IMR-90 (cell line): ENCODE measurements at regions not wholly inside any gene's neighbourhood (a gene's known extent, or its start where the extent isn't known, plus 50 kb on each side); places are given as distances from the start of the nearest gene placed in this dataset.

ENCODE experiments used
- ATAC-seq: fragments of 200-7000 bp; cut with Tn5 transposase; 2 replicates; pipeline ENCODE4 v1.9.1; 2020; ENCODE audit warnings: low read depth, mild to moderate bottlenecking, moderate library complexity
- BruUV-seq: library from RNA; stranded (reverse); fragments of 400-500 nt; replicated peaks from 2 replicates; lab custom pipeline; 2021; lab: Mats Ljungman, UMichigan
- CTCF ChIA-PET: fragments of 300-600 bp; formaldehyde crosslinking; extraction: SDS; loops from one replicate; lab custom pipeline; 2021; ENCODE audit warnings: antibody characterized with exemption; lab: Yijun Ruan, JAX
- POLR2A ChIA-PET: fragments of 300-600 bp; sonication (Branson Sonifier 250); formaldehyde crosslinking; loops from one replicate; lab custom pipeline; 2022; ENCODE audit warnings: antibody characterized with exemption; ENCODE audit not compliant: unreplicated experiment; lab: Charles Lee
- DNase-seq: peaks from one replicate; pipeline ENCODE4 v3.0.0; 2013
- H2AFZ ChIP-seq: replicated peaks from 2 replicates; pipeline ENCODE3; 2013; ENCODE audit warnings: low read length, mild to moderate bottlenecking; ENCODE audit not compliant: poor library complexity
- H2AK5ac ChIP-seq: 2 replicates; pipeline ENCODE4 v1.6.1; 2013; ENCODE audit warnings: low read depth, low read length, inconsistent platforms
- H2AK9ac ChIP-seq: replicated peaks from 2 replicates; pipeline ENCODE3; 2013; ENCODE audit warnings: mild to moderate bottlenecking, low read depth, low read length, moderate library complexity; ENCODE audit not compliant: poor library complexity
- H2BK120ac ChIP-seq: 2 replicates; pipeline ENCODE4 v1.6.1; 2013; ENCODE audit warnings: low read depth, low read length, inconsistent platforms
- H2BK15ac ChIP-seq: 3 replicates; pipeline ENCODE4 v1.6.1; 2013; ENCODE audit warnings: low read depth, low read length, inconsistent platforms
- H2BK20ac ChIP-seq: 2 replicates; pipeline ENCODE4 v1.6.1; 2013; ENCODE audit warnings: low read depth, mild to moderate bottlenecking, inconsistent platforms, low read length, moderate library complexity
- H2BK5ac ChIP-seq: 2 replicates; pipeline ENCODE4 v1.6.1; 2013; ENCODE audit warnings: mild to moderate bottlenecking, low read depth, low read length, inconsistent platforms; ENCODE audit not compliant: poor library complexity, severe bottlenecking
- H3K14ac ChIP-seq: replicated peaks from 2 replicates; pipeline ENCODE4 v1.6.1; 2013; ENCODE audit warnings: low read depth, low read length, inconsistent platforms
- H3K18ac ChIP-seq: 2 replicates; pipeline ENCODE4 v1.6.1; 2013; ENCODE audit warnings: low read depth, low read length, control low read depth
- H3K23ac ChIP-seq: 2 replicates; pipeline ENCODE4 v1.6.1; 2013; ENCODE audit warnings: low read depth, low read length, inconsistent platforms
- H3K27ac ChIP-seq: 2 replicates; pipeline ENCODE4 v1.5.1; 2013; ENCODE audit warnings: mild to moderate bottlenecking, control low read depth, low read length; ENCODE audit not compliant: insufficient read depth
- H3K27me3 ChIP-seq: 2 replicates; pipeline ENCODE4 v1.6.1; 2013; ENCODE audit warnings: low read length; ENCODE audit not compliant: control insufficient read depth, insufficient read depth
- H3K36me3 ChIP-seq: 2 replicates; pipeline ENCODE4 v1.6.1; 2013; ENCODE audit warnings: low read length, mixed read lengths; ENCODE audit not compliant: control insufficient read depth, insufficient read depth
- H3K4ac ChIP-seq: 2 replicates; pipeline ENCODE4 v1.6.1; 2013; ENCODE audit warnings: low read depth, low read length, inconsistent platforms
- H3K4me1 ChIP-seq: 2 replicates; pipeline ENCODE4 v1.6.1; 2013; ENCODE audit warnings: low read length, mixed read lengths; ENCODE audit not compliant: control insufficient read depth, insufficient read depth
- H3K4me2 ChIP-seq: 2 replicates; pipeline ENCODE4 v1.6.1; 2013; ENCODE audit warnings: low read depth, mild to moderate bottlenecking, control low read depth, low read length, moderate library complexity
- H3K4me3 ChIP-seq: 2 replicates; pipeline ENCODE4 v1.5.1; 2013; ENCODE audit warnings: low read depth, mild to moderate bottlenecking, control low read depth, low read length, moderate library complexity; ENCODE audit not compliant: insufficient read depth
- H3K56ac ChIP-seq: 2 replicates; pipeline ENCODE4 v1.6.1; 2013; ENCODE audit warnings: low read length, inconsistent platforms; ENCODE audit not compliant: insufficient read depth; ENCODE audit errors: extremely low read depth
- H3K79me1 ChIP-seq, 2 experiments: 2 replicates each; pipeline ENCODE4 v1.6.1; 2013; ENCODE audit warnings: low read length in 2 of 2, inconsistent platforms in 1 of 2, low read depth in 1 of 2
- H3K9ac ChIP-seq: 2 replicates; pipeline ENCODE4 v1.6.1; 2013; ENCODE audit warnings: low read depth, low read length, control low read depth
- H3K9me1 ChIP-seq: 2 replicates; pipeline ENCODE4 v1.6.1; 2013; ENCODE audit warnings: low read length, inconsistent platforms; ENCODE audit not compliant: insufficient read depth
- H3K9me3 ChIP-seq: 2 replicates; pipeline ENCODE4 v1.6.1; 2013; ENCODE audit warnings: low read length; ENCODE audit not compliant: control insufficient read depth, insufficient read depth
- H4K20me1 ChIP-seq: 2 replicates; pipeline ENCODE4 v1.6.1; 2013; ENCODE audit warnings: low read length, inconsistent platforms; ENCODE audit not compliant: insufficient read depth
- H4K5ac ChIP-seq: 2 replicates; pipeline ENCODE4 v1.6.1; 2013; ENCODE audit warnings: mild to moderate bottlenecking, low read depth, low read length, control low read depth
- H4K8ac ChIP-seq, 2 experiments: 2 replicates each; pipeline ENCODE4 v1.6.1; 2013; ENCODE audit warnings: low read depth in 2 of 2, low read length in 2 of 2, control low read depth in 1 of 2, inconsistent platforms in 1 of 2
- H4K91ac ChIP-seq: 2 replicates; pipeline ENCODE4 v1.6.1; 2013; ENCODE audit warnings: low read depth, low read length, inconsistent platforms; ENCODE audit not compliant: insufficient read depth
- CTCF ChIP-seq: conservative IDR thresholded peaks from 2 replicates; pipeline ENCODE4 v1.5.1; 2012; ENCODE audit warnings: mild to moderate bottlenecking, low read depth, low read length, improper control_type of control experiment
- MAZ ChIP-seq: IDR thresholded peaks from 2 replicates; pipeline ENCODE4 v1.6.1; 2012; ENCODE audit warnings: low read depth, mild to moderate bottlenecking, low read length, improper control_type of control experiment, moderate library complexity, borderline replicate concordance
- MXI1 ChIP-seq: IDR thresholded peaks from 2 replicates; pipeline ENCODE4 v1.6.1; 2012; ENCODE audit warnings: low read depth, mild to moderate bottlenecking, low read length, moderate library complexity, borderline replicate concordance
- RAD21 ChIP-seq: IDR thresholded peaks from 2 replicates; pipeline ENCODE4 v1.6.1; 2012; ENCODE audit warnings: low read length, improper control_type of control experiment
- RCOR1 ChIP-seq: IDR thresholded peaks from 2 replicates; pipeline ENCODE4 v1.6.1; 2012; ENCODE audit warnings: mild to moderate bottlenecking, low read length, improper control_type of control experiment; ENCODE audit not compliant: insufficient replicate concordance
- WGBS, 2 experiments: methylation state at CpG; one replicate each; pipeline versions ENCODE4 v1.1.5 to v1.1.7; 2013; ENCODE audit warnings: missing lambda C conversion rate in 2 of 2; ENCODE audit not compliant: insufficient read length in 1 of 2; ENCODE audit errors: extremely low coverage in 2 of 2; 5-methylcytosine and 5-hydroxymethylcytosine counted together
- dilution Hi-C: fragments of 300-500 bp; cut with HindIII; formaldehyde crosslinking; loops from one replicate; pipeline ENCODE4 v1.14.3; 2018; ENCODE audit warnings: low sequenced_read_pairs; ENCODE audit not compliant: unreplicated experiment
- in situ Hi-C: fragments of 300-500 bp; cut with MboI; formaldehyde crosslinking; loops from 3 replicates; pipeline ENCODE4 v1.14.3; 2019; ENCODE audit warnings: low sequenced_read_pairs, inconsistent platforms, mixed read lengths
- intact Hi-C: fragments of 100-400 bp; cut with micrococcal nuclease; formaldehyde crosslinking; loops from 2 replicates; pipeline ENCODE4 v1.10.0; 2022

- H3K27ac ChIP-seq = no peak overlapping the region
- no peak overlapping the region for H3K9ac ChIP-seq
- H2BK20ac ChIP-seq = no peak overlapping the region
- TF ChIP-seq CTCF = no peak
- TF ChIP-seq MAZ = no peak
- no peak for TF ChIP-seq MXI1
- TF ChIP-seq RAD21 = no peak
- TF ChIP-seq RCOR1 = no peak
- no peak overlapping the region for H3K4me2 ChIP-seq
- no peak overlapping the region for H3K4me3 ChIP-seq
- DNase-seq = no peak
- H2AK9ac ChIP-seq = no peak overlapping the region
- peaks cover 8% of the 10 kb centered on the region; the same call in 1 of the 2 replicates for H3K9me3 ChIP-seq
- no peaks in the 10 kb centered on the region for H3K9me1 ChIP-seq
- H4K8ac ChIP-seq = no peak overlapping the region
- H3K23ac ChIP-seq = no peak overlapping the region
- no peaks in the 10 kb centered on the region for H3K79me1 ChIP-seq
- no peak overlapping the region for H2AFZ ChIP-seq
- in situ Hi-C loops (no loop called here), intact Hi-C loops (no loop called here), dilution Hi-C loops (no loop called here)
- H2AK5ac ChIP-seq = no peak overlapping the region
- no peak overlapping the region for H3K56ac ChIP-seq
- no peaks in the 10 kb centered on the region for H3K4me1 ChIP-seq
- CTCF ChIA-PET = interaction anchor here (0.6 kb wide), 1 partner anchor 23 kb away, joined by 4 read pairs; no protein-coding TSS in a partner anchor
- POLR2A ChIA-PET = no interaction called here
- no peaks in the 10 kb centered on the region for H3K36me3 ChIP-seq
- no peak overlapping the region for H3K14ac ChIP-seq
- ATAC-seq = no peak
- WGBS, 2 experiments = 17% methylated on average over 1 of the region's 4 CpGs; no CpG with 5 or more reads in 1 of the 2 experiments
- H3K4ac ChIP-seq = no peak overlapping the region
- H3K18ac ChIP-seq = no peak overlapping the region
- BruUV-seq = no TSS peak
- no peak overlapping the region for H2BK15ac ChIP-seq
- no peak overlapping the region for H2BK120ac ChIP-seq
- H4K5ac ChIP-seq = no peak overlapping the region
- no peaks in the 10 kb centered on the region for H3K27me3 ChIP-seq
- no peaks in the 10 kb centered on the region for H4K20me1 ChIP-seq
- no peak overlapping the region for H2BK5ac ChIP-seq
- no peak overlapping the region for H4K91ac ChIP-seq
These were observed 445.5 kb upstream of the FBXO33 start for GRCh38 chr14:39877577-39878190.
